ENCODE measurements at regions not wholly inside any gene's neighbourhood (a gene's known extent, or its start where the extent isn't known, plus 50 kb on each side); places are given as distances from the start of the nearest gene placed in this dataset.

DNA sequence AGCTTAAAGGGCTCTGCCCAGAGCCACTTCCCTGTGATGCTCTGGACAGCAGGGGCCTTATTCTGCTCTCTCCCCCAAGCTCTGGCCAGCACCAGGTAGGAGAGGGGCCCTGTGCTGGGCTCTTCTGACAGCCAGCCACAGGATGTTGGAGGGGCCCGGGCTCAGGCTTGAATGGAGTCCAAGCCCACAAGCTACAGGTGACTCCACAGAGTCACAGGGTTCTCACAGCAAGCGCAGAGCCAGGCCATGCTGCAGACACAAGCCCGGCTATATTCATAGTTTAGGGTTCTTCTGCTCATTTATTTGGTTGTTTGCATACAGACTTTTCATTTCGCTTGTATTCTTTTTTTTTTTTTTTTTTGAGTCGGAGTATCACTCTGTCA, 1392.8 kb downstream of the BRD1 start:
- no peak overlapping the region for H3K4me3 Mint-ChIP-seq
- no peak overlapping the region for H3K27ac Mint-ChIP-seq (ENCODE audit: unreplicated experiment)
- TF ChIP-seq, protein P1, sequence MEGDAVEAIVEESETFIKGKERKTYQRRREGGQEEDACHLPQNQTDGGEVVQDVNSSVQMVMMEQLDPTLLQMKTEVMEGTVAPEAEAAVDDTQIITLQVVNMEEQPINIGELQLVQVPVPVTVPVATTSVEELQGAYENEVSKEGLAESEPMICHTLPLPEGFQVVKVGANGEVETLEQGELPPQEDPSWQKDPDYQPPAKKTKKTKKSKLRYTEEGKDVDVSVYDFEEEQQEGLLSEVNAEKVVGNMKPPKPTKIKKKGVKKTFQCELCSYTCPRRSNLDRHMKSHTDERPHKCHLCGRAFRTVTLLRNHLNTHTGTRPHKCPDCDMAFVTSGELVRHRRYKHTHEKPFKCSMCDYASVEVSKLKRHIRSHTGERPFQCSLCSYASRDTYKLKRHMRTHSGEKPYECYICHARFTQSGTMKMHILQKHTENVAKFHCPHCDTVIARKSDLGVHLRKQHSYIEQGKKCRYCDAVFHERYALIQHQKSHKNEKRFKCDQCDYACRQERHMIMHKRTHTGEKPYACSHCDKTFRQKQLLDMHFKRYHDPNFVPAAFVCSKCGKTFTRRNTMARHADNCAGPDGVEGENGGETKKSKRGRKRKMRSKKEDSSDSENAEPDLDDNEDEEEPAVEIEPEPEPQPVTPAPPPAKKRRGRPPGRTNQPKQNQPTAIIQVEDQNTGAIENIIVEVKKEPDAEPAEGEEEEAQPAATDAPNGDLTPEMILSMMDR (conservative IDR thresholded peaks at IDR 0.05), result no peak
- H3K27me3 Mint-ChIP-seq (ENCODE audit: low read depth), result no peaks in the 10 kb centered on the region
- DNase-seq (ENCODE audit: low read depth, low spot score), result no peak
- H3K36me3 Mint-ChIP-seq (ENCODE audit: low read depth), result no peaks in the 10 kb centered on the region
- no peaks in the 10 kb centered on the region for H3K9me3 Mint-ChIP-seq
- no peaks in the 10 kb centered on the region for H3K4me1 Mint-ChIP-seq

DNA sequence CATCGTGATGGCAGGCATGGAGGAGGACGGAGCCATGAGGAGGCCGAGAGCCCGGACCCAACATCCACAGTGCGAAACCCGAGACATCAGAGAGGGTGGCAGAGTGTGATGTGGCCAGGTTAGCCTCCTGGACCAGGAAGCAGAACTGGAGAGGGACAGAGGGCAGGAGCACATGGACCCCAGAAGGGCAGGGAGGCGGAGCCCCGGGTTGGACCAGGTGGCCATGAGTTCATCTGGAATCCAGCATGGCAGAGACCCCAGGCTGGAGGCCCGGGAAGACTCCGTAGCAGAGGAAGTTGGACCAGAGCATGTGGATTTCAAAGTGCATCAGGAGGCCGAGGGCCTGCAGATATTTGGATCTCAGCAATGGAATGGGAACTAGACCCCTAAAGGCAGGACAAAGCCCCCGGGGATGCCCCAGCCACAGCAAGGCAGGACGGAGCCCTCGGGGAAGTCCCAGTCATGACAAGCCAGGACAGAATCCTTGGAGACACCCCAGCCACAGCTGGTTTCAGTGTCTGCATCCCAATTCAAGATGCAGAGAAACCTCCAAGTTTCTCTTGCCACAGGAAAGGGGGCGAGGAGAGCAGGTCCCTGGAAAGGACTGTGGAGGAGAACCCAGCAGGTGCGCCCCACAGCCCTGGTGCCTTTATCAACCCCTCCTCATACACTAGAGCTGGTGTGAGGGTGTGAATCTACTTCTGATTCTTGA, 1393.4 kb downstream of the BRD1 start:
- TF ChIP-seq, protein P1 (conservative IDR thresholded peaks at IDR 0.05), result no peak
- H3K9me3 Mint-ChIP-seq, result no peaks in the 10 kb centered on the region
- H3K4me3 Mint-ChIP-seq, result no peak overlapping the region
- no peaks in the 10 kb centered on the region for H3K4me1 Mint-ChIP-seq
- no peak overlapping the region for H3K27ac Mint-ChIP-seq (ENCODE audit: unreplicated experiment)
- DNase-seq (ENCODE audit: low read depth, low spot score), result no peak
- H3K27me3 Mint-ChIP-seq (ENCODE audit: low read depth), result no peaks in the 10 kb centered on the region
- H3K36me3 Mint-ChIP-seq (ENCODE audit: low read depth), result no peaks in the 10 kb centered on the region

DNA sequence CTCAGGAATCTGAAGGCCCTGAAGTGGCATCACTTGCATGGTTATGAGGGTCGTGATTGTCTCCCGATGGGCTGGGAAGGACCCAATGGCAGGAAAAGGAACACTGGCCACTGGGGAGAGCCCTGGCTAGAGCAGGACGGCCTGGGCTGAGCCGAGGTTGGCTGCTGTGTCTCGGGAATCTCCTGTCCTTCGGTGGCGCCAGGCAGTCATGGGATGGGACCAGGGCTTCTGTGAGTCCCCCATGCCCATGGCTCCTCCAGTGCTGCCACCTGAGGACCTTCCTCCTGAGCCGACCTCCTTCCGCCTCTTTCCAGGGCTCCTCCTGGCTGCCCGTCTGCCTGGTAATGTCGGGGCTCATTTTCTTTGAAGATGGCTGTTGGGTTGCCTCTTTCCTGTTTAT, 1394.0 kb downstream of the BRD1 start:
- H3K9me3 Mint-ChIP-seq, result no peaks in the 10 kb centered on the region
- no peak for DNase-seq (ENCODE audit: low read depth, low spot score)
- no peaks in the 10 kb centered on the region for H3K36me3 Mint-ChIP-seq (ENCODE audit: low read depth)
- H3K4me1 Mint-ChIP-seq, result no peaks in the 10 kb centered on the region
- H3K4me3 Mint-ChIP-seq, result no peak overlapping the region
- TF ChIP-seq, protein P1 (conservative IDR thresholded peaks at IDR 0.05), result no peak
- H3K27ac Mint-ChIP-seq (ENCODE audit: unreplicated experiment), result no peak overlapping the region
- no peaks in the 10 kb centered on the region for H3K27me3 Mint-ChIP-seq (ENCODE audit: low read depth)

DNA sequence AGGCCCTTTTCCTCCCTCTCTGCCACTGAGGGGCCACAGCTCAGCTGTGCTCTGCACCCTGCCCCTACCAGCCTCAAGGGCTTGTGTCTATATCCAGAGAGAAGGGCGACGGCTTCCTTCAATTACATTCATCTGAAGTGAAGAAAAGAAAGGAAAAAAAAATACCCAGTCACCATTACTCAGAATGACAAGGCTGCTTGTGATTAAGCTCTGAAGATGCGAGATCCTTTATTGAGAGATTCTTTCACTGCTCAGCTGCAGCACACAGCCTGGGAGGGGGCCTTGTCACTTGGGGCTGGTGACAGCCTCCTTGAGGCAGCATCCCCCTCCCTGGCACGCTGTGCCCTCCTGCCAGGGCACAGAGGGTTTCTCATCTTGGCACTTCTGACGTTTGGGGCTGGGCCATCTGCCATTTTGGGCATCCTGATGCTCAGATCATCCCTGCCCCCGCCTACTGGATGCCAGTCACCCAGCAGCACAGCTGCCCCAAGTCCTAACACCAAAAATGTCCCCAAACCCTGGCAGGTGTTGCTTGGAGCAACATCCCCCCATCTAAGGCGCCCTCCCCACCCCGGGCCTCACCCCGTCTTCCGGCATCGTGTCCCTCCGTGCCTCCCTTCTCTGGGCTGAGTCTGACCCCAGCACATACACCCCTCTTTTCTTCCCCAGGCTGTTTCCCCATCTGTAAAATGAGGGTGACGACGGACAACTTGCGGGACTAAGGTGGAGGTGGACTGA, 1394.7 kb downstream of the BRD1 start:
- Mint-ChIP-seq H3K27ac (ENCODE audit: unreplicated experiment) (no peak overlapping the region), H3K36me3 (ENCODE audit: low read depth) (no peaks in the 10 kb centered on the region), H3K4me1 (no peaks in the 10 kb centered on the region), H3K27me3 (ENCODE audit: low read depth) (no peaks in the 10 kb centered on the region), H3K4me3 (no peak overlapping the region), H3K9me3 (no peaks in the 10 kb centered on the region)
- DNase-seq (ENCODE audit: low read depth, low spot score), result no peak
- TF ChIP-seq, protein P1 (conservative IDR thresholded peaks at IDR 0.05), result no peak

DNA sequence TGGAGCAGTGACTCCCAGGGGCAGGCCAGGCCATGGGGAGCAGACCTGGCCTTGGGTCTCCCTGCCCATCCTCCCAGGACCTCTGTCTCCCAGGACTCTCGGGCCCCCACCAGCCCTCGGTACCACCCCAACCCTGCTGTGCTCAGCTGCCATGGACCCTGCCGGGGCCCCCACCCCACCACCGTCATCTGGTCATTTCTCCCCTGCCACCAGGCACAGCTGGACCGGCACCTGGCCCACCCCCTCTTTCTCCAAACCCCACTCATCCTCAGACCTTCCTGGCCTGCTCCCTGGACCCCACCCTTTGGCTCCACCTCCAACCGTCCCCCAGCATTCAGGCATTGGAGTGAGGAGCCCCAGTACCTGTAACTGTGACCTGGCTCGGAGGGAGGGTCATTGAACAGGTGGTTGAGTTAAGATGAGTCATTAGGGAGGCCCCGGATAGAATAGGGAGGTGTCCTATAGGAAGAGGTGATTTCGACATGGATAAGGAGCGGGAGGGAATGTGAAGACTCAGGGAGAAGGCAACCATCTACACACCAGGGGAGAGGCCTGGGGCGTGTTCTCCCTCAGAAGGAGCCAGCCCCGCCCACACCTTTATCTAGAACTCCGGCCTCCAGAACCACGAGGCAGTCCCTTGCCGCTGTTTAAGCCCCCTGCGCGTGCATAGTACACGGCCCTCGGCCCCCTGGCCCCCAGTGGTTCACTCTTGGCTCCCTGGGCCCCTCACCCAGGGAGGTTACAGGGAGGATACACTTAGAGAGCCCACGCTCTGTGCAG, 1395.9 kb downstream of the BRD1 start:
- Mint-ChIP-seq H3K9me3 (no peaks in the 10 kb centered on the region), H3K27me3 (ENCODE audit: low read depth) (no peaks in the 10 kb centered on the region), H3K4me3 (no peak overlapping the region), H3K36me3 (ENCODE audit: low read depth) (no peaks in the 10 kb centered on the region), H3K4me1 (no peaks in the 10 kb centered on the region), H3K27ac (ENCODE audit: unreplicated experiment) (no peak overlapping the region)
- TF ChIP-seq, protein P1 (conservative IDR thresholded peaks at IDR 0.05), result no peak
- no peak for DNase-seq (ENCODE audit: low read depth, low spot score)

Measured in neural crest cell (in vitro differentiated cells).